ENCODE measurements at regions not wholly inside any gene's neighbourhood (a gene's known extent, or its start where the extent isn't known, plus 50 kb on each side); places are given as distances from the start of the nearest gene placed in this dataset.

DNA sequence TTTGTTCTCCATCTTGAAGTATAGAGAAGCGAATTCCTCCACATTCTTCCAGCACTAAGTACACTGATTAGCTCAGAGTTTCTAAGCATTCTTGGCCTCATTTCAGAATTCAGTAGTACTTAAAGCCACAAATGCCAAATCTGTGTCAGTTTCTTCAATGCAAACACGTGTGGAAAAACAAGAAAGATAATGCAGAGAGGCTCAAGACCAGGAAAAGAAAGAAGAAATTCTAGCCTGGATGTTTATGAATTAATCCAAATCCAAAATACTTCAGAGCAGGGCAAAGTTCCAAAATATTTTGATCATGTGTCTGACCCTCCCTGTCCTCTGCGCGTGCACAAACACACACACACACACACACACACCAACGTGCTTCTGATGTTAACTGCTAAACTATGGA, 457.6 kb downstream of the SLCO4C1 start:
- H3K36me3 ChIP-seq (ENCODE audit: control insufficient read depth, insufficient read depth, low read length) = no peaks in the 10 kb centered on the region
- DNase-seq (ENCODE audit: extremely low read depth, insufficient read length) = no peak
- TF ChIP-seq, protein P1, sequence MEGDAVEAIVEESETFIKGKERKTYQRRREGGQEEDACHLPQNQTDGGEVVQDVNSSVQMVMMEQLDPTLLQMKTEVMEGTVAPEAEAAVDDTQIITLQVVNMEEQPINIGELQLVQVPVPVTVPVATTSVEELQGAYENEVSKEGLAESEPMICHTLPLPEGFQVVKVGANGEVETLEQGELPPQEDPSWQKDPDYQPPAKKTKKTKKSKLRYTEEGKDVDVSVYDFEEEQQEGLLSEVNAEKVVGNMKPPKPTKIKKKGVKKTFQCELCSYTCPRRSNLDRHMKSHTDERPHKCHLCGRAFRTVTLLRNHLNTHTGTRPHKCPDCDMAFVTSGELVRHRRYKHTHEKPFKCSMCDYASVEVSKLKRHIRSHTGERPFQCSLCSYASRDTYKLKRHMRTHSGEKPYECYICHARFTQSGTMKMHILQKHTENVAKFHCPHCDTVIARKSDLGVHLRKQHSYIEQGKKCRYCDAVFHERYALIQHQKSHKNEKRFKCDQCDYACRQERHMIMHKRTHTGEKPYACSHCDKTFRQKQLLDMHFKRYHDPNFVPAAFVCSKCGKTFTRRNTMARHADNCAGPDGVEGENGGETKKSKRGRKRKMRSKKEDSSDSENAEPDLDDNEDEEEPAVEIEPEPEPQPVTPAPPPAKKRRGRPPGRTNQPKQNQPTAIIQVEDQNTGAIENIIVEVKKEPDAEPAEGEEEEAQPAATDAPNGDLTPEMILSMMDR (IDR thresholded peaks at IDR 0.05; ENCODE audit: insufficient read depth, low read length, poor library complexity, severe bottlenecking) = no peak
- no peaks in the 10 kb centered on the region for H3K27me3 ChIP-seq (replicated peaks; ENCODE audit: control insufficient read depth, insufficient read depth, low read length)
- H3K4me3 ChIP-seq (replicated peaks; ENCODE audit: low read depth, low read length) = no peak overlapping the region

DNA sequence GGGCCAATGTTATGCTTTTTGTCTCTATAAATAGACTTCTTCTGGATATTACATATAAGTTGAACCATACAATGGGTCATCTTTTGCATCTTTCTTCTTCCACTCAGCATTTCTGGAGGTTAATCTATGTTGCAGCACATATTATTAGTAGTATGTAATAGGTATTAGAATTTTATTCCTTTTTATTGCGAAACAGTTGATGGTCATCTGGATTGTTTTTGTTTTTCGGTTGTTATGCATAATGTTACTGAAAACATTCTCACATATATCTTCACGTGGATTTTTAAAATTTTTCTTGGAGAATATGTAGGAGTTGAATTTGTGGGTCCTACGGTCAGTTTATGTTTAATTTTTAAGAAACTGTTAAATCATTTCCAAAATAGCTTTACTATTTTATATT, 466.8 kb downstream of the SLCO4C1 start:
- H3K27me3 ChIP-seq (replicated peaks; ENCODE audit: control insufficient read depth, insufficient read depth, low read length) = no peaks in the 10 kb centered on the region
- no peak overlapping the region for H3K4me3 ChIP-seq (replicated peaks; ENCODE audit: low read depth, low read length)
- DNase-seq (ENCODE audit: extremely low read depth, insufficient read length) = no peak
- TF ChIP-seq, protein P1 (IDR thresholded peaks at IDR 0.05; ENCODE audit: insufficient read depth, low read length, poor library complexity, severe bottlenecking) = no peak
- H3K36me3 ChIP-seq (ENCODE audit: control insufficient read depth, insufficient read depth, low read length) = no peaks in the 10 kb centered on the region

DNA sequence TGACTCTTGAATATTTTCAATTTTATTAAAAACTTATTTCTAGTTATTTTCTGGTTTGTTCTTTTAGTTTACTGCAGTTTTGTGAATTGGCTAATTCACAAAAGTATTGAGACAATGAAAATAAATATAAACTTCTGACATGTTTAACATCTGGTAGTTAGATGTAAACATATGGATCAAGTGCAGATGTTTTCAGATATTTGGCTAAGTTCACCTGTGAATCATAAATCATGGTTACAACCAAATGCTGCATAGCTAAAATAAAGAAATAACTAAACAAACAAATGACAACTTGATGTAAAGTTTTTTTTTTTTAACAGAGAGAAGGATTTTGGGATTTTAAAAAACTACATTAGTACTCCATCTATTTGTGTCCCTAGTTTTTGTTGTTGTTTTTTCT, 484.6 kb downstream of the SLCO4C1 start:
- TF ChIP-seq, protein P1 (IDR thresholded peaks at IDR 0.05; ENCODE audit: insufficient read depth, low read length, poor library complexity, severe bottlenecking) = no peak
- H3K27me3 ChIP-seq (replicated peaks; ENCODE audit: control insufficient read depth, insufficient read depth, low read length) = no peaks in the 10 kb centered on the region
- no peak overlapping the region for H3K4me3 ChIP-seq (replicated peaks; ENCODE audit: low read depth, low read length)
- no peak for DNase-seq (ENCODE audit: extremely low read depth, insufficient read length)
- no peaks in the 10 kb centered on the region for H3K36me3 ChIP-seq (ENCODE audit: control insufficient read depth, insufficient read depth, low read length)

DNA sequence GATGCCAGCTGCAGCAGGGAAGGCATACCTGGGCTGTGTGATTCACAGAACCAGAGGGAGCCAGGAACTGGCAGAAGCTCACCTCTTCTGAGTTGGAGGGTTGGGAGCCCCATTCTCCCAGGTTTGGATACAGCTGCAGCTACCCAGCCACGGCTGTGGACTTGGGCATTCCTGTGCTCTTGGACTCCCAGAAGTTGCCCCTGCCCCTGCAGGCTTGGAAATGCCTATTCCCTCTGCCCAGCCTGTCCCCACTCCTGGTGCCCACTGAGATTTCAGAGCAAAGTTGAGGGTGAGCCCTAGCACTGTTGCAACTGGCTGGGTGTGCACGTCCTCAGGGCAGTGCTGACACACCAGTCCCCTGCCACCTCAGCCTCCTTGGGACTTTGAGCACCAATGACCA, 489.7 kb downstream of the SLCO4C1 start:
- Histone ChIP-seq H3K27me3 (replicated peaks; ENCODE audit: control insufficient read depth, insufficient read depth, low read length) (no peaks in the 10 kb centered on the region), H3K4me3 (replicated peaks; ENCODE audit: low read depth, low read length) (no peak overlapping the region), H3K36me3 (ENCODE audit: control insufficient read depth, insufficient read depth, low read length) (no peaks in the 10 kb centered on the region)
- no peak for DNase-seq (ENCODE audit: extremely low read depth, insufficient read length)
- TF ChIP-seq, protein P1 (IDR thresholded peaks at IDR 0.05; ENCODE audit: insufficient read depth, low read length, poor library complexity, severe bottlenecking) = no peak

DNA sequence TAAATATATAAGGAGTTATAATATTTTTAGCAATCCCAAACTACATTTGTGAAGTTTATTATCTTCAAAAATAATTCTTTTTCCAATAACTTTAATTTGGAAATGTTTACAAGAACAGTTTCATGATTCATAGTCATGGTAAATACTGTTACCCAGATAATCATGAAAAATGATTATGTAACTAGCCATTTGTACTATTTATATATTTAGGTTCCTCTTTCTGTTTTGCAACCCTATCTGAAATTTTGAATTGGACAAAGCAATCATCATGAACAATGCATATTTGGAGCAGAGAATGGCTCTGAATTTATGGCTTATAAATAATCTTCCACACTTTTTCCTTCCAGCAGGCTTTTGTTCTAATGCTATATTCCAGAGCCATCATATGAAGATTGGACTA, 499.7 kb downstream of the SLCO4C1 start:
- DNase-seq (ENCODE audit: extremely low read depth, insufficient read length) = no peak
- TF ChIP-seq, protein P1 (IDR thresholded peaks at IDR 0.05; ENCODE audit: insufficient read depth, low read length, poor library complexity, severe bottlenecking) = no peak
- Histone ChIP-seq H3K4me3 (replicated peaks; ENCODE audit: low read depth, low read length) (no peak overlapping the region), H3K36me3 (ENCODE audit: control insufficient read depth, insufficient read depth, low read length) (no peaks in the 10 kb centered on the region), H3K27me3 (replicated peaks; ENCODE audit: control insufficient read depth, insufficient read depth, low read length) (no peaks in the 10 kb centered on the region)

DNA sequence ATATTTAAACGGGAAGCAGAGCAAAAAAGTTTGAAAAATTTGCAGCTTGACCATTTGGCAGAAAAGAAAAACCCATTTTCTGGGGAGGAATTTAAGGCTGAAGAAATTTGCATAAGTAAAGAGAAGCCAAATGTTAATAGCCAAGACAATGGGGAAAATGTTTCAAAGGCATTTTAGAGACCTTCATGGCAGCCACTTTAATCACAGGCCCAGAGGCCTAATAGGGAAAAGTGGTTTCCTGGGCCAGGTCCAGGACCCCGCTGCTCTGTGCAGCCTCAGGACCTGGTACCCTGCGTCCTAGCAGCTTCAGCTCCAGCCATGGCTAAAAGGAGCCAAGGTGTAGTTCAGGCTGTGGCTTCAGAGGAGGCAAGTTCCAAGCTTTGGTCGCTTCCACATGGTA, 507.3 kb downstream of the SLCO4C1 start:
- no peaks in the 10 kb centered on the region for H3K27me3 ChIP-seq (replicated peaks; ENCODE audit: control insufficient read depth, insufficient read depth, low read length)
- no peak for DNase-seq (ENCODE audit: extremely low read depth, insufficient read length)
- TF ChIP-seq, protein P1 (IDR thresholded peaks at IDR 0.05; ENCODE audit: insufficient read depth, low read length, poor library complexity, severe bottlenecking) = no peak

More for the DNA sequence above, 507.3 kb downstream of the SLCO4C1 start:
- no peak overlapping the region for H3K4me3 ChIP-seq (replicated peaks; ENCODE audit: low read depth, low read length)
- no peaks in the 10 kb centered on the region for H3K36me3 ChIP-seq (ENCODE audit: control insufficient read depth, insufficient read depth, low read length)

All from GM06990 (cell line).